ENCODE measurements at regions not wholly inside any gene's neighbourhood (a gene's known extent, or its start where the extent isn't known, plus 50 kb on each side); places are given as distances from the start of the nearest gene placed in this dataset.

DNA sequence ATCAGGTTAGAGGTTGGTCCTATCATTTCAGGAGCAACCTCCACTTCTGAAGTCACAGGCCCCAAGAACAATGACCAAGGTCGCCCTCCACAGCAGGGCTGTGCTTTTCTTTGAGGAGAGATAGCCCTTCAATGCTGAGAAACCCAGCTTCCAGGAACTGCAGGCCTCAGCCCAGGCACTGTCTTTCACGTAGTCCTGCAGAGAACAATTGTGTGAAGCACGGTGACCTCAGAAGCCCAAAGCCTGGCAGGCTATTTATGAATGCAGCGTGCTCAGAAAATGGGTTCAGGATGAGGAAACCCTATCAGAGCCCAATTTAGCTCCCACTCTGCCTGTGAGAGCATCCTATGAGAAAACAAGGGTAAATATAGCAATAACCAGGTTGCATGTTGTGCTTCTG, 388.3 kb downstream of the PLK2 start:
- H3K79me2 ChIP-seq (ENCODE audit: insufficient read depth, low read length), result no peaks in the 10 kb centered on the region
- H3K9me3 Mint-ChIP-seq (ENCODE audit: unreplicated experiment), result no peaks in the 10 kb centered on the region
- no peaks in the 10 kb centered on the region for H3K36me3 ChIP-seq (ENCODE audit: insufficient read depth, low read length)
- no peak overlapping the region for H3K4me3 ChIP-seq (ENCODE audit: insufficient read depth, low read depth, low read length)
- H4K20me1 ChIP-seq (ENCODE audit: insufficient read depth, low read length), result no peaks in the 10 kb centered on the region
- H3K9ac ChIP-seq (ENCODE audit: low read length), result no peak overlapping the region
- TF ChIP-seq, protein P1, sequence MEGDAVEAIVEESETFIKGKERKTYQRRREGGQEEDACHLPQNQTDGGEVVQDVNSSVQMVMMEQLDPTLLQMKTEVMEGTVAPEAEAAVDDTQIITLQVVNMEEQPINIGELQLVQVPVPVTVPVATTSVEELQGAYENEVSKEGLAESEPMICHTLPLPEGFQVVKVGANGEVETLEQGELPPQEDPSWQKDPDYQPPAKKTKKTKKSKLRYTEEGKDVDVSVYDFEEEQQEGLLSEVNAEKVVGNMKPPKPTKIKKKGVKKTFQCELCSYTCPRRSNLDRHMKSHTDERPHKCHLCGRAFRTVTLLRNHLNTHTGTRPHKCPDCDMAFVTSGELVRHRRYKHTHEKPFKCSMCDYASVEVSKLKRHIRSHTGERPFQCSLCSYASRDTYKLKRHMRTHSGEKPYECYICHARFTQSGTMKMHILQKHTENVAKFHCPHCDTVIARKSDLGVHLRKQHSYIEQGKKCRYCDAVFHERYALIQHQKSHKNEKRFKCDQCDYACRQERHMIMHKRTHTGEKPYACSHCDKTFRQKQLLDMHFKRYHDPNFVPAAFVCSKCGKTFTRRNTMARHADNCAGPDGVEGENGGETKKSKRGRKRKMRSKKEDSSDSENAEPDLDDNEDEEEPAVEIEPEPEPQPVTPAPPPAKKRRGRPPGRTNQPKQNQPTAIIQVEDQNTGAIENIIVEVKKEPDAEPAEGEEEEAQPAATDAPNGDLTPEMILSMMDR (IDR thresholded peaks at IDR 0.05; ENCODE audit: insufficient read depth, low read depth, low read length), result no peak
- no peak for TF ChIP-seq EZH2 (IDR thresholded peaks at IDR 0.05; ENCODE audit: insufficient read depth, low read length)
- no peak overlapping the region for H3K4me3 Mint-ChIP-seq (ENCODE audit: unreplicated experiment)
- H3K27me3 ChIP-seq (ENCODE audit: insufficient read depth, low read length), result no peaks in the 10 kb centered on the region
- H2AFZ ChIP-seq (ENCODE audit: low read depth, low read length), result peak overlapping the region; percentile 13
- no peak for FAIRE-seq
- H3K9me3 ChIP-seq (ENCODE audit: insufficient read depth, low read depth, low read length), result no peaks in the 10 kb centered on the region
- no peak overlapping the region for H3K27ac ChIP-seq (ENCODE audit: low read depth, low read length)
- H3K27ac Mint-ChIP-seq (ENCODE audit: unreplicated experiment), result no peak overlapping the region
- H3K27me3 Mint-ChIP-seq (ENCODE audit: low read depth, unreplicated experiment), result no peaks in the 10 kb centered on the region
- DNase-seq (ENCODE audit: low read depth), result no peak
- peaks cover 3% of the 10 kb centered on the region for H3K4me1 ChIP-seq (ENCODE audit: insufficient read depth, low read length)
- H3K4me1 Mint-ChIP-seq (ENCODE audit: low read depth, unreplicated experiment), result no peaks in the 10 kb centered on the region
- no peaks in the 10 kb centered on the region for H3K36me3 Mint-ChIP-seq (ENCODE audit: low read depth, unreplicated experiment)
- H3K4me2 ChIP-seq (ENCODE audit: low read length), result no peak overlapping the region

DNA sequence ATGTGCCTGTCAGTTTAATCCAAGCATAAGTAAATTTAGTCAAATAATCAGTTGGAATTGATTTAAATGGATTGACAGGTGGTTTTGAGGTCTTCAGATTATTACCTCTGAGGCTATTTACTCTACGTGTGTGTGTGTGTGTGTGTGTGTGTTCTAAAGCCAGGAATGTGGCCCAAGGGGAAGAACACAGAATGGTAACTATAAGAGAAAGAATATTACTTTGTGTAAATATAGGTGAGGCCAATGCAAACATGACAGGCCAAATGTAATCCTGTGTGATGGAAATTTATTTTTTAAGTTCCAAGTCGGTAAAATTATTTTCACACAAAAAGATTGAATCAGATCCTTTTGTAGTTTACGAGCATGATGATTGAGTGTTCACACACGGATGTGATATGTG, 390.0 kb downstream of the PLK2 start:
- H3K4me1 ChIP-seq (ENCODE audit: insufficient read depth, low read length), result peaks cover 3% of the 10 kb centered on the region
- FAIRE-seq (no peak), DNase-seq (ENCODE audit: low read depth) (no peak)
- H3K79me2 ChIP-seq (ENCODE audit: insufficient read depth, low read length), result no peaks in the 10 kb centered on the region
- no peak overlapping the region for H3K4me3 ChIP-seq (ENCODE audit: insufficient read depth, low read depth, low read length)
- H3K9ac ChIP-seq (ENCODE audit: low read length), result no peak overlapping the region
- no peak overlapping the region for H3K27ac ChIP-seq (ENCODE audit: low read depth, low read length)
- Mint-ChIP-seq H3K4me1 (ENCODE audit: low read depth, unreplicated experiment) (no peaks in the 10 kb centered on the region), H3K27me3 (ENCODE audit: low read depth, unreplicated experiment) (no peaks in the 10 kb centered on the region), H3K27ac (ENCODE audit: unreplicated experiment) (no peak overlapping the region), H3K4me3 (ENCODE audit: unreplicated experiment) (no peak overlapping the region), H3K36me3 (ENCODE audit: low read depth, unreplicated experiment) (no peaks in the 10 kb centered on the region), H3K9me3 (ENCODE audit: unreplicated experiment) (no peaks in the 10 kb centered on the region)
- H3K36me3 ChIP-seq (ENCODE audit: insufficient read depth, low read length), result no peaks in the 10 kb centered on the region
- TF ChIP-seq, protein P1 (IDR thresholded peaks at IDR 0.05; ENCODE audit: insufficient read depth, low read depth, low read length), result no peak
- TF ChIP-seq EZH2 (IDR thresholded peaks at IDR 0.05; ENCODE audit: insufficient read depth, low read length), result no peak
- no peaks in the 10 kb centered on the region for H3K9me3 ChIP-seq (ENCODE audit: insufficient read depth, low read depth, low read length)
- no peak overlapping the region for H3K4me2 ChIP-seq (ENCODE audit: low read length)
- no peaks in the 10 kb centered on the region for H3K27me3 ChIP-seq (ENCODE audit: insufficient read depth, low read length)
- H2AFZ ChIP-seq (ENCODE audit: low read depth, low read length), result no peak overlapping the region
- no peaks in the 10 kb centered on the region for H4K20me1 ChIP-seq (ENCODE audit: insufficient read depth, low read length)

DNA sequence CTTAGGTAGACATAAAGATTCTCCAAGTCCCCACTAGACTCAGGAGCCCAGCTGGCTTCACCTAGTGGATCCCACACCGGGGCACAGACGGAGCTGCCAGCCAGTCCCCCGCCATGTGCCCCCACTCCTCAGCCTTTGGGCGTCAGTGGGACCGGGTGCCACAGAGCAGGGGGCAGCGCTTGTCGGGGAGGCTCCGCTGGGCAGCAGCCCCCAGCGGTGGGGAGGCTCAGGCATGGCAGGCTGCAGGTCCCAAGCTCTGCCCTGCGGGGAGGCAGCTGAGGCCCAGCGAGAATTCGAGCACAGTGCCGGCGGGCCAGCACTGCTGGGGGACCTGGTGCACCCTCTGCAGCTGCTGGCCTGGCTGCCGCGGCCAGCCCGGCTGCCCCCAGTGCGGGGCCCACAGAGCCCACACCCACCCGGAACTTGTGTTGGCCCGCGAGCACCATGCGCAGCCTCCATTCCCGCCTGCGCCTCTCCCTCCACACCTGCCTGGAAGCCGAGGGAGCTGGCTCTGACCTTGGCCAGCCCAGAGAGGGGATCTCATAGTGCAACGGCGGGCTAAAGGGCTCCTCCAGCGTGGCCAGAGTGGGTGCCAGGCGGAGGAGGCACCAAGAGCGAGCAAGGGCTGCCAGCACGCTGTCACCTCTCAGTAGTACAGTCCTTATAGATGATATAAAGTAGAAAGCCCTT, 390.7 kb downstream of the PLK2 start:
- Histone ChIP-seq H3K9me3 (ENCODE audit: insufficient read depth, low read depth, low read length) (no peaks in the 10 kb centered on the region), H3K27ac (ENCODE audit: low read depth, low read length) (no peak overlapping the region), H2AFZ (ENCODE audit: low read depth, low read length) (no peak overlapping the region), H3K27me3 (ENCODE audit: insufficient read depth, low read length) (no peaks in the 10 kb centered on the region), H3K36me3 (ENCODE audit: insufficient read depth, low read length) (no peaks in the 10 kb centered on the region), H3K4me3 (ENCODE audit: insufficient read depth, low read depth, low read length) (no peak overlapping the region), H4K20me1 (ENCODE audit: insufficient read depth, low read length) (no peaks in the 10 kb centered on the region), H3K79me2 (ENCODE audit: insufficient read depth, low read length) (no peaks in the 10 kb centered on the region), H3K4me2 (ENCODE audit: low read length) (no peak overlapping the region), H3K9ac (ENCODE audit: low read length) (no peak overlapping the region), H3K4me1 (ENCODE audit: insufficient read depth, low read length) (peaks cover 3% of the 10 kb centered on the region)
- no peak for DNase-seq (ENCODE audit: low read depth)
- Mint-ChIP-seq H3K9me3 (ENCODE audit: unreplicated experiment) (no peaks in the 10 kb centered on the region), H3K27me3 (ENCODE audit: low read depth, unreplicated experiment) (no peaks in the 10 kb centered on the region), H3K27ac (ENCODE audit: unreplicated experiment) (no peak overlapping the region), H3K4me1 (ENCODE audit: low read depth, unreplicated experiment) (no peaks in the 10 kb centered on the region), H3K36me3 (ENCODE audit: low read depth, unreplicated experiment) (no peaks in the 10 kb centered on the region), H3K4me3 (ENCODE audit: unreplicated experiment) (no peak overlapping the region)
- FAIRE-seq, result no peak
- TF ChIP-seq, protein P1 (IDR thresholded peaks at IDR 0.05; ENCODE audit: insufficient read depth, low read depth, low read length), result no peak
- no peak for TF ChIP-seq EZH2 (IDR thresholded peaks at IDR 0.05; ENCODE audit: insufficient read depth, low read length)
